Suprapubic skin (tissue), 4 donors: ENCODE measurements at regions not wholly inside any gene's neighbourhood (a gene's known extent, or its start where the extent isn't known, plus 50 kb on each side); places are given as distances from the start of the nearest gene placed in this dataset.

Experiments
- EP300 ChIP-seq: sonication (generic); formaldehyde crosslinking; IDR thresholded peaks from one replicate; pipeline ENCODE4 v1.6.1; 2017; ENCODE audit warnings: antibody characterized with exemption
- POLR2A ChIP-seq, 2 donors: fragments of 450-650 bp; IDR thresholded peaks; one replicate each; pipeline ENCODE4 v1.6.1; 2017; ENCODE audit warnings: antibody characterized with exemption in 2 of 2, mild to moderate bottlenecking in 2 of 2, moderate library complexity in 2 of 2
- POLR2AphosphoS5 ChIP-seq, 3 donors: sonication (generic); formaldehyde crosslinking; IDR thresholded peaks; one replicate each; pipeline ENCODE4 v1.6.1; 2017; ENCODE audit warnings: antibody characterized with exemption in 3 of 3
- TF ChIP-seq, protein P1 (sequence below), 2 donors: fragments of 200-600 bp in 1 of 2; fragments of 450-650 bp in 1 of 2; sonication (generic) in 1 of 2; IDR thresholded peaks; one replicate each; pipeline ENCODE4 v1.5.1; 2016 to 2019; ENCODE audit warnings: antibody characterized with exemption in 2 of 2, mild to moderate bottlenecking in 1 of 2, moderate library complexity in 1 of 2

DNA sequence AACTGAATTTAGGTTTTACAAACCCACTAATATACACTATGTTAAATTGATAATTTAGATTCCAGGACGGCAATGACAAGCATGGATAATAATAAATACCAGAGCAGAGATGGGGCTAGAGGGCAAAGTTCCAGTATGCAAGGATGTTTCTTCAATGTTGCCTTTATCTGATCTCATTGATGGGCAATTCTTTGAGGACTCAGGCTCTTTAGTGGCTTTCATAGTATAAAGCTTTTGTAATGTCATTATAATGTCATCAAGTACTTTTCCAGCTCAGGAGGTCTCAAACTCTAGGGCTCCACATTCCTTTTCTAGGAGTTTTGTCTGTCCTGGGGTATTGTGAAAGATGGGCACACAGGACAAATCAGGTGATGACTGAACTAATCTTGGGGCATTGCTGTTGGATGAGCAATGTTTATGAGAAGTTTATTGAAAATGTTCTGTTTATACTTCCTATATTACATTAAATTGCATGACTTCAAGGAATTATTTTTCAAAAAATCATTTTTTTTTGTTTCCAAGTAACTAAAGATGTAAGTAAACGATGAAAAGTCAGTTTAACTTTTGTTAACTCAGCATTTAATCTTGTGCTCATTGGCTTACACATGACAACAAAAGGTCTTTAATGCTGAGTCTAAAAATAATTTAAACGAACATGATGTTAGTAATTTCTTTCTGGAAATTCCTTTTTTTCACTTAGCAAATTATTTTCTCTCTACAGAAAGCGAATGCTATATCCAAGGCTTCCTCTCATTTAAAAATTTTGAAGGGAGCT is 116.4 kb downstream of the OXSM start:
- no peak for TF ChIP-seq POLR2AphosphoS5 (IDR thresholded peaks at IDR 0.05)
- TF ChIP-seq, protein P1, sequence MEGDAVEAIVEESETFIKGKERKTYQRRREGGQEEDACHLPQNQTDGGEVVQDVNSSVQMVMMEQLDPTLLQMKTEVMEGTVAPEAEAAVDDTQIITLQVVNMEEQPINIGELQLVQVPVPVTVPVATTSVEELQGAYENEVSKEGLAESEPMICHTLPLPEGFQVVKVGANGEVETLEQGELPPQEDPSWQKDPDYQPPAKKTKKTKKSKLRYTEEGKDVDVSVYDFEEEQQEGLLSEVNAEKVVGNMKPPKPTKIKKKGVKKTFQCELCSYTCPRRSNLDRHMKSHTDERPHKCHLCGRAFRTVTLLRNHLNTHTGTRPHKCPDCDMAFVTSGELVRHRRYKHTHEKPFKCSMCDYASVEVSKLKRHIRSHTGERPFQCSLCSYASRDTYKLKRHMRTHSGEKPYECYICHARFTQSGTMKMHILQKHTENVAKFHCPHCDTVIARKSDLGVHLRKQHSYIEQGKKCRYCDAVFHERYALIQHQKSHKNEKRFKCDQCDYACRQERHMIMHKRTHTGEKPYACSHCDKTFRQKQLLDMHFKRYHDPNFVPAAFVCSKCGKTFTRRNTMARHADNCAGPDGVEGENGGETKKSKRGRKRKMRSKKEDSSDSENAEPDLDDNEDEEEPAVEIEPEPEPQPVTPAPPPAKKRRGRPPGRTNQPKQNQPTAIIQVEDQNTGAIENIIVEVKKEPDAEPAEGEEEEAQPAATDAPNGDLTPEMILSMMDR (IDR thresholded peaks at IDR 0.05) = no peak
- no peak for TF ChIP-seq POLR2A (IDR thresholded peaks at IDR 0.05)
- no peak for TF ChIP-seq EP300
